ENCODE measurements at regions not wholly inside any gene's neighbourhood (a gene's known extent, or its start where the extent isn't known, plus 50 kb on each side); places are given as distances from the start of the nearest gene placed in this dataset.
A peak's percentile ranks its signal among the peaks of the same experiment; 100 is the strongest.
"Not testable (repeated sequence)": the region's sequence is repeated elsewhere in the genome, so short reads cannot be mapped to it uniquely, and the experiment has no call there.

DNA sequence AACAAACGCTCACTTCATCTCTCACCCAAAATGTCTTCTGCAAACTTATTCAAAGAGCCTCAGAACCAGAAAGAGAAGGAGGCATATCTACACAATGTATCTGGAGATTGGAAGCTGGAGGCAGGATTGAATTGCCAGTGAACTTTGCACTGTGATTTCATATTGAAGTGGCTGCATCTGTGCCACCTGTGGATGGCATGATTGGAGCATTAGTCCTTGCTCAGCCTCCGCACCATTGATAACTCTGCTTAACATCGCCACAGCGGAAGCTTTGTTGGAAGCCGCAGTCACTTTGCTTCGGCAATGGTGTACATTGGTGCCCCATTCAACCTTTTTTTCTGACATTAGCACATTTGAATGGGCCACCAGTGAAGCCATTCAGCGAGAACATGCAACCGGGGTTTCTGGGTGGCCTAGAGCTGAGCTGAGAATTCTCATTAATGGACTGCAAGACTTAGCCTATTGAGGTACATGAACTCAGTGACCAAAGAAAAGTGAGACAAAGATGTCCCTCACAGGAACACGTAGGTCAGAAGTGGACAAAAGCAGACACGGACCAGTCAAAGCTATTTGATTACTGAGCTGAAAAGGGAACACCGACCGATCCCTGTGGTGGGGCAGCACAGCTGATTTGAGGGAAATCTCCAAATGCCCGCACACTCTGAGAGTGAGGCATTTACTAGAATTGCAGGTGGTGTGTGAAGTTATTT is 130.4 kb downstream of the BRMS1L start:
- Histone ChIP-seq H3K36me3 (no peaks in the 10 kb centered on the region), H3K9me3 (no peaks in the 10 kb centered on the region), H3K4me1 (peaks cover 5% of the 10 kb centered on the region), H3K27ac (no peak overlapping the region), H3K27me3 (ENCODE audit: low read depth) (no peaks in the 10 kb centered on the region), H3K4me3 (no peak overlapping the region)
- intact Hi-C loops (cut with DNase I): no loop called here
- ATAC-seq (no peak), DNase-seq (no peak)
- TF ChIP-seq, protein P1, sequence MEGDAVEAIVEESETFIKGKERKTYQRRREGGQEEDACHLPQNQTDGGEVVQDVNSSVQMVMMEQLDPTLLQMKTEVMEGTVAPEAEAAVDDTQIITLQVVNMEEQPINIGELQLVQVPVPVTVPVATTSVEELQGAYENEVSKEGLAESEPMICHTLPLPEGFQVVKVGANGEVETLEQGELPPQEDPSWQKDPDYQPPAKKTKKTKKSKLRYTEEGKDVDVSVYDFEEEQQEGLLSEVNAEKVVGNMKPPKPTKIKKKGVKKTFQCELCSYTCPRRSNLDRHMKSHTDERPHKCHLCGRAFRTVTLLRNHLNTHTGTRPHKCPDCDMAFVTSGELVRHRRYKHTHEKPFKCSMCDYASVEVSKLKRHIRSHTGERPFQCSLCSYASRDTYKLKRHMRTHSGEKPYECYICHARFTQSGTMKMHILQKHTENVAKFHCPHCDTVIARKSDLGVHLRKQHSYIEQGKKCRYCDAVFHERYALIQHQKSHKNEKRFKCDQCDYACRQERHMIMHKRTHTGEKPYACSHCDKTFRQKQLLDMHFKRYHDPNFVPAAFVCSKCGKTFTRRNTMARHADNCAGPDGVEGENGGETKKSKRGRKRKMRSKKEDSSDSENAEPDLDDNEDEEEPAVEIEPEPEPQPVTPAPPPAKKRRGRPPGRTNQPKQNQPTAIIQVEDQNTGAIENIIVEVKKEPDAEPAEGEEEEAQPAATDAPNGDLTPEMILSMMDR (IDR thresholded peaks at IDR 0.05): no peak

DNA sequence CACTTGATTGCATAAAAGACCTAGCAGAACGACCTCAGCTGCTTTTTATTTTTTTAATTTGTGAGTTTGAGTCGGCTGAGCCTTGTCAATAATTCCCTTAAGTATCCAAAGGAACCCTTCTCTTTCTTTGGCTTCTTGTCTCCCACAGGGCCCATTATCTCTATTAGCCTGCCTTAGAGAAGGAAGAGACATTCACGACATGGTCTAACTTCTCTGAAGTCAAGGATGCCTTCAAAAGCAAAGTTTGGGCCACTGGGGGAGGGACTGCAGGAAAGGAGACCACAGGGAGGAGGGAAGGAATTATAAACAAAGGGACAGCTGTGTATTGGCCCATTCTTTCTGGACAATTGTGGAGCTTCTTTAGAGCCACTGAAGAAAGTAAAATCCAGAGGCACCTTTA is 126.4 kb downstream of the BRMS1L start:
- no peaks in the 10 kb centered on the region for H3K36me3 ChIP-seq
- TF ChIP-seq, protein P1 (IDR thresholded peaks at IDR 0.05): no peak
- DNase-seq (no peak), ATAC-seq (no peak)
- peaks cover 3% of the 10 kb centered on the region for H3K4me1 ChIP-seq
- intact Hi-C loops (cut with DNase I): no loop called here
- no peaks in the 10 kb centered on the region for H3K9me3 ChIP-seq
- no peak overlapping the region for H3K27ac ChIP-seq
- H3K27me3 ChIP-seq (ENCODE audit: low read depth): no peaks in the 10 kb centered on the region
- H3K4me3 ChIP-seq: no peak overlapping the region

DNA sequence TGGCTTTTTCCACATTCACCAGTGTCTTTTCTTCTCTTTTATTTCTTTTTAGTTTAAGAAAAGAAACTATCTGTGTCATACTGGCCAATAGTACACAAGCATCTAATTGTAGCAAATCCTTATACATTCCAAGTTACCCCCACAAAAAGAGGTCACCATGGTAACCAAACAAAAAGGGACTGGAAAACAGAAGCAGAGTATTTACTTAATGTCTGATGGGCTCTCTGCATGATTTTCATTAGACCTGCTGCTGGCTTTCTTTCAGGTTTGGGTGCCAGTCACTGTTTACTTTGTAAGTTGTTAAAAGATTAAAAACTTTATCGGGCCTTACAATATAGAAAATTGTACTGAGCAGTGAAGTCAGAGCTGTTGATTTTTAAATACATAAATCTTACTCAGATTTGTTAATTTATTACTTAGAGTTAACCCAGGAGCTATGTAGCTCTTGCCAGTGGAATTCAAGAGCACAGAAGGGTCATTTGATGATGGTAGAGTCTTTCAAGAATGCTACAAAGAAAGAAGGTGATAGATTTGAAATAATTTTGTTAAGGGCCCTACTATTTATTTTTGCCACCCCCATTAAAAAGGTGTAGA is 123.9 kb downstream of the BRMS1L start:
- TF ChIP-seq, protein P1 (IDR thresholded peaks at IDR 0.05): no peak
- ATAC-seq (peak; percentile 58 to 93), DNase-seq (no peak)
- Histone ChIP-seq H3K27ac (no peak overlapping the region), H3K36me3 (no peaks in the 10 kb centered on the region), H3K4me3 (no peak overlapping the region), H3K9me3 (no peaks in the 10 kb centered on the region), H3K4me1 (peaks cover 3% of the 10 kb centered on the region), H3K27me3 (ENCODE audit: low read depth) (no peaks in the 10 kb centered on the region)
- intact Hi-C loops (cut with DNase I): no loop called here

DNA sequence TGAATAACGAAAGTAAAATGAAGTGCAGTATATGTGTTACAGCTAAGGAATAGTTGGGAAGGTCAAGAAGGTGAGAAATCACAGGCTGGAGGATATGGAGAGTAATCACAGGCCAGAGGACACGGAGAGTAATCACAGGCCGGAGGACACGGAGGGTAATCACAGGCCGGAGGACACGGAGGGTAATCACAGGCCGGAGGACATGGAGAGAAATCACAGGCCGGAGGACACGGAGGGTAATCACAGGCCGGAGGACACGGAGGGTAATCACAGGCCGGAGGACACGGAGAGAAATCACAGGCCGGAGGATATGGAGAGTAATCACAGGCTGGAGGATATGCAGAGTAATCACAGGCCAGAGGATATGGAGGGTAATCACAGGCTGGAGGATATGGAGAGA is 121.8 kb downstream of the BRMS1L start:
- H3K27me3 ChIP-seq (ENCODE audit: low read depth); intact Hi-C loops (cut with DNase I); H3K4me3 ChIP-seq; H3K9me3 ChIP-seq; H3K36me3 ChIP-seq; H3K27ac ChIP-seq; DNase-seq; ATAC-seq; H3K4me1 ChIP-seq: not testable (repeated sequence)

DNA sequence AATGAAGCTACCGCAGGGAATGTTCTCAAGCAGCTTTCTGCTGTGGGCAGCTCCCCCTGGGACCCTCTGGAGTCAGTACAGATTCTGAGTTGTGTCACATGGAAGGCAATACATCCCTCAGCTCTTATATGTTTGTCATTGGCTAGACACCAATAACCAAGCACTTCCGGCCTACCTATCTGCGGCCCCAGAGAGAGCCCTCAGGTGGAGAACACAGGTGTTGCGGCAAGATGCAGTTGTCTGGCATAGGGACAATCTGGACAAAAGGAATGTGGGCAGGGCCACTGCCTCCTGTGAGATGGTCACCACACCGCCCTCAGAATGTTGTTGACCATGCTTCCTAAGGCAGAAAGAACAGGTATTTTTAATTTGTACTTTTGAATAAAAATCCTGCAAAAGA is 118.7 kb downstream of the BRMS1L start:
- H3K27ac ChIP-seq: no peak overlapping the region
- no peak overlapping the region for H3K4me3 ChIP-seq
- intact Hi-C loops (cut with DNase I): no loop called here
- no peaks in the 10 kb centered on the region for H3K4me1 ChIP-seq
- DNase-seq: no peak
- H3K36me3 ChIP-seq: no peaks in the 10 kb centered on the region
- no peaks in the 10 kb centered on the region for H3K9me3 ChIP-seq
- TF ChIP-seq, protein P1 (IDR thresholded peaks at IDR 0.05): no peak
- ATAC-seq: peak in 1 of 2 donors; percentile 47
- H3K27me3 ChIP-seq (ENCODE audit: low read depth): no peaks in the 10 kb centered on the region

DNA sequence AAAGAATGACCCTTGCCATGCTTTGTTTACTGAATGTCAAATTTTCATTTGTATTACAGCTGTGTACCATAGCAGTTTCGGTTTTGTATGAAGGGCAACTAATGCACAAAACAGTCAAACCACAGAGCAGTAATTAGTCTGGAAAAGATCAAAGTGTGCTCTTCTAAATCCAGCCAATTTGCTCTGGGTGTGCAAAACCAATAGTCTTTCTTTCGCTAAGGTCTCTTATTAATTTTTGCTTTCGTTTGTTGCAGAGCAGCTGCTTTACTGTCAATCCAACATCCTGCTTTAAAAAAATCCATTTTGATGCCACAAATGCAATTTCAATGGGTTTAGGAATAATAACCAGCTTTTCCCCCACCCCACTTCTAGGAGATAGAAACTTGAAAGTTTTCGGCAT is 114.2 kb downstream of the BRMS1L start:
- Histone ChIP-seq H3K27me3 (ENCODE audit: low read depth) (no peaks in the 10 kb centered on the region), H3K9me3 (no peaks in the 10 kb centered on the region), H3K27ac (no peak overlapping the region), H3K4me1 (no peaks in the 10 kb centered on the region), H3K4me3 (peak overlapping the region; percentile 24), H3K36me3 (no peaks in the 10 kb centered on the region)
- intact Hi-C loops (cut with DNase I): no loop called here
- DNase-seq: no peak
- no peak for ATAC-seq
- TF ChIP-seq, protein P1 (IDR thresholded peaks at IDR 0.05): no peak
